ENCODE measurements at regions not wholly inside any gene's neighbourhood (a gene's known extent, or its start where the extent isn't known, plus 50 kb on each side); places are given as distances from the start of the nearest gene placed in this dataset.

DNA sequence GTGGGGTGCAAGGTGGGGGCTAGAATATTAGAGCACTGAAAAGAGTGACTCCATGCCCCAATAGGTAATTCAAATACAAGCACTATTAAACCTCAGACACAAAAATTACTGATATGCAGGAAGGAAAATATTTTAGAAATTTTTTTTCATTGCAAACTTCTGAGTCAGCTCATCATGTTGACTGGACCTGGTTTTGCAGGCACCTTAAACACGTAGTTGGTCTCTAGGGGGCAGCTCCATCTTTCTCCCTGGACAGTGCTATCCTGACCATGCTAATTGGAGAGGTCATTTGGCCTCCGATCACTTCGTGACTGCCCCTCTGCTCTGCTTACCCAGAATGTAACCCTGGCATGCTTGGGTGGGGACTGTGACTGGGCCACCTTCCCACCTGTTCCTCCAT is 368.4 kb upstream of the MKI67 start:
- Histone ChIP-seq H3K9me3 (no peaks in the 10 kb centered on the region), H4K20me1 (ENCODE audit: insufficient read depth) (no peaks in the 10 kb centered on the region), H3K4me1 (ENCODE audit: control insufficient read depth in 1 of 2, insufficient read depth in 2 of 2, low read depth in 1 of 2, low read length in 1 of 2) (no peaks in the 10 kb centered on the region), H3K79me2 (ENCODE audit: insufficient read depth) (no peaks in the 10 kb centered on the region), H3K27me3 (ENCODE audit: insufficient read depth) (no peaks in the 10 kb centered on the region), H2AFZ (ENCODE audit: low read depth) (no peak overlapping the region), H3K4me3 (ENCODE audit: low read depth in 2 of 2, low read length in 1 of 2) (no peak overlapping the region), H3F3A (replicated peaks; ENCODE audit: insufficient read depth) (no peaks in the 10 kb centered on the region), H3K9ac (no peak overlapping the region), H3K27ac (ENCODE audit: low read depth in 2 of 2, low read length in 1 of 2) (no peak overlapping the region), H3K4me2 (no peak overlapping the region), H3K9me2 (no peaks in the 10 kb centered on the region), H3K36me3 (replicated peaks in 1 of 2; ENCODE audit: control insufficient read depth in 1 of 2, insufficient read depth in 2 of 2, low read length in 1 of 2) (no peaks in the 10 kb centered on the region)
- 65% methylated on average over 3 of the region's 3 CpGs for WGBS (ENCODE audit: low lambda C conversion rate)
- ChIA-PET POLR2A (no interaction called here), CTCF (interaction anchor here (1.0 to 1.5 kb wide), 4 partner anchors 16 to 231 kb away, joined by 3 to 4 read pairs (median 4); no protein-coding TSS in a partner anchor)
- TF ChIP-seq TEAD4 (IDR thresholded peaks at IDR 0.05; ENCODE audit: borderline replicate concordance, insufficient read depth), result no peak
- no peak for TF ChIP-seq TCF12 (IDR thresholded peaks at IDR 0.05)
- no peak for TF ChIP-seq RAD21 (IDR thresholded peaks at IDR 0.05; ENCODE audit: low read length)
- no peak for TF ChIP-seq FOSL2 (IDR thresholded peaks at IDR 0.05; ENCODE audit: borderline replicate concordance, low read depth)
- no peak for TF ChIP-seq POLR2AphosphoS5 (IDR thresholded peaks at IDR 0.05; ENCODE audit: low read depth, low read length)
- no peak for TF ChIP-seq JUND (IDR thresholded peaks at IDR 0.05)
- TF ChIP-seq MXI1 (IDR thresholded peaks at IDR 0.05; ENCODE audit: low read depth, low read length), result no peak
- no peak for TF ChIP-seq YY1 (IDR thresholded peaks at IDR 0.05; ENCODE audit: low read depth)
- TF ChIP-seq, protein P1, sequence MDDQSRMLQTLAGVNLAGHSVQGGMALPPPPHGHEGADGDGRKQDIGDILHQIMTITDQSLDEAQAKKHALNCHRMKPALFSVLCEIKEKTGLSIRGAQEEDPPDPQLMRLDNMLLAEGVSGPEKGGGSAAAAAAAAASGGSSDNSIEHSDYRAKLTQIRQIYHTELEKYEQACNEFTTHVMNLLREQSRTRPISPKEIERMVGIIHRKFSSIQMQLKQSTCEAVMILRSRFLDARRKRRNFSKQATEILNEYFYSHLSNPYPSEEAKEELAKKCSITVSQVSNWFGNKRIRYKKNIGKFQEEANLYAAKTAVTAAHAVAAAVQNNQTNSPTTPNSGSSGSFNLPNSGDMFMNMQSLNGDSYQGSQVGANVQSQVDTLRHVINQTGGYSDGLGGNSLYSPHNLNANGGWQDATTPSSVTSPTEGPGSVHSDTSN (IDR thresholded peaks at IDR 0.05), result no peak
- TF ChIP-seq, protein P2, sequence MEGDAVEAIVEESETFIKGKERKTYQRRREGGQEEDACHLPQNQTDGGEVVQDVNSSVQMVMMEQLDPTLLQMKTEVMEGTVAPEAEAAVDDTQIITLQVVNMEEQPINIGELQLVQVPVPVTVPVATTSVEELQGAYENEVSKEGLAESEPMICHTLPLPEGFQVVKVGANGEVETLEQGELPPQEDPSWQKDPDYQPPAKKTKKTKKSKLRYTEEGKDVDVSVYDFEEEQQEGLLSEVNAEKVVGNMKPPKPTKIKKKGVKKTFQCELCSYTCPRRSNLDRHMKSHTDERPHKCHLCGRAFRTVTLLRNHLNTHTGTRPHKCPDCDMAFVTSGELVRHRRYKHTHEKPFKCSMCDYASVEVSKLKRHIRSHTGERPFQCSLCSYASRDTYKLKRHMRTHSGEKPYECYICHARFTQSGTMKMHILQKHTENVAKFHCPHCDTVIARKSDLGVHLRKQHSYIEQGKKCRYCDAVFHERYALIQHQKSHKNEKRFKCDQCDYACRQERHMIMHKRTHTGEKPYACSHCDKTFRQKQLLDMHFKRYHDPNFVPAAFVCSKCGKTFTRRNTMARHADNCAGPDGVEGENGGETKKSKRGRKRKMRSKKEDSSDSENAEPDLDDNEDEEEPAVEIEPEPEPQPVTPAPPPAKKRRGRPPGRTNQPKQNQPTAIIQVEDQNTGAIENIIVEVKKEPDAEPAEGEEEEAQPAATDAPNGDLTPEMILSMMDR (IDR thresholded peaks at IDR 0.05), result no peak
- no peak for TF ChIP-seq FOXM1 (IDR thresholded peaks at IDR 0.05; ENCODE audit: low read depth)
- TF ChIP-seq, protein P3, sequence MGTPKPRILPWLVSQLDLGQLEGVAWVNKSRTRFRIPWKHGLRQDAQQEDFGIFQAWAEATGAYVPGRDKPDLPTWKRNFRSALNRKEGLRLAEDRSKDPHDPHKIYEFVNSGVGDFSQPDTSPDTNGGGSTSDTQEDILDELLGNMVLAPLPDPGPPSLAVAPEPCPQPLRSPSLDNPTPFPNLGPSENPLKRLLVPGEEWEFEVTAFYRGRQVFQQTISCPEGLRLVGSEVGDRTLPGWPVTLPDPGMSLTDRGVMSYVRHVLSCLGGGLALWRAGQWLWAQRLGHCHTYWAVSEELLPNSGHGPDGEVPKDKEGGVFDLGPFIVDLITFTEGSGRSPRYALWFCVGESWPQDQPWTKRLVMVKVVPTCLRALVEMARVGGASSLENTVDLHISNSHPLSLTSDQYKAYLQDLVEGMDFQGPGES (IDR thresholded peaks at IDR 0.05; ENCODE audit: low read depth, low read length), result no peak
- no peak for TF ChIP-seq NFIC (IDR thresholded peaks at IDR 0.05; ENCODE audit: borderline replicate concordance)
- TF ChIP-seq SMC3 (IDR thresholded peaks at IDR 0.05; ENCODE audit: low read depth, low read length), result no peak
- TF ChIP-seq MEF2A (IDR thresholded peaks at IDR 0.05; ENCODE audit: borderline replicate concordance, low read depth), result no peak
- no peak for TF ChIP-seq FOXJ3 (CRISPR knock-in tag; IDR thresholded peaks at IDR 0.05)
- DNase-seq, result no peak
